HG03378 (cell line): ENCODE measurements at regions not wholly inside any gene's neighbourhood (a gene's known extent, or its start where the extent isn't known, plus 50 kb on each side); places are given as distances from the start of the nearest gene placed in this dataset.
"Not testable (repeated sequence)": the region's sequence is repeated elsewhere in the genome, so short reads cannot be mapped to it uniquely, and the experiment has no call there.

Experiments used
- ATAC-seq: cut with Tn5 transposase; IDR thresholded peaks from one replicate; pipeline ENCODE4 v1.9.1; 2021; ENCODE audit warnings: mild to moderate bottlenecking, moderate library complexity; ENCODE audit not compliant: unreplicated experiment

DNA sequence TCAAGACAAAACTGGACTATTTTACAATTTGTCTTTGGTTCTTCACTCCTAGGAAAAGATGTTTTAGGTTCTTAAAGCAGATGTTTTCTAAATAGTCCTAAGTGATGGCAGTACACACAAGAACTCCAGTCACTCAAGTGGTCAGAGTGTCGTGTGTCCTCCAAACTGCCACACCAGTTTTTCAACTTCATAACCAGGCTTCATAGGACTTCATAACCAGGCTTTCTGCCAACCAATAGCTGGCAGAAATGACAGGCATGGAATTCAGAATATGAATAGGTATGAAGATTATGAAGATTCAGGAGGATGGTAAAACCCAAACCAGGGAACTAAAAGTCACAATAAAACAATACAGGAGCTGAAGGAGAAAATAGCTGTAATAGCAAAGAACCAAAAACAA lies 721.2 kb upstream of the SEMA3D start:
- ATAC-seq, result no peak

DNA sequence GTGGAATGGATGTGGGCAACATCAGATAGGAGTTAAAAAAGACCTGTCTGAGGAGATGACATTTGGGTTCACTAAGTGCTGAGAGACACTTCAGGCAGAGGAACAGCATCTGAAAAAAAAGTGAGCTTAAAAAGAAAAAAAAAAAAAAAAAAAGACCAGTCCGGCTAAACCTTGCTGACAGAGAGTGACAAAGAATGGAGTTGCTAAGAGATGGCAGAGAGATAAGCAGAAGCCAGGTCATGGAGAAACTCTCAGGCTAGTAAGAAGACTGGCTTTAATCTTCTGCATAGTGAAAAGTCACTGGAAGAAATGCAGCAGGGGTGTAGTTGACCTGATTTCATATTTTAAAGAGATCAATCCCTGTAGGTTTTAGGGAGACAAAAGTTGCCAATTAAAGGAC lies 711.1 kb upstream of the SEMA3D start:
- ATAC-seq, result no peak

DNA sequence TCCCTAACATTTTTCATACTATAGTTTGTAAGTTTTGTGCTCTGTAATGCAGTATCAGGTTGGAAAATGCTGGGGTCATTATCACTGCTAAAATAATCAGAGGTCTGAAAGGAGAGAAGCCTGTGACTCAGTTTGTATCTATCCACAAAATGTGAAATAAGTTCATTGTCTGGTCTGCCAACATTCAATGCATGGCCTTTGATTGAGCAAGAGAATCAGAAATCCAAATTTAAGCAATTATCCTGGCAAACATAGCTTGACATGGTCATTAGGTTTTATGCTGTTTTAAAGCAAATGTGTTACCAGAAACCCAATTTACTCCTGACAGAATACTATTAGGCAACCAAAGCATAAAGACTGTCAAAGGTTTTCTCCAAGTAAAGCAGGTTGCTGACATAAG lies 709.7 kb upstream of the SEMA3D start:
- ATAC-seq, result no peak

DNA sequence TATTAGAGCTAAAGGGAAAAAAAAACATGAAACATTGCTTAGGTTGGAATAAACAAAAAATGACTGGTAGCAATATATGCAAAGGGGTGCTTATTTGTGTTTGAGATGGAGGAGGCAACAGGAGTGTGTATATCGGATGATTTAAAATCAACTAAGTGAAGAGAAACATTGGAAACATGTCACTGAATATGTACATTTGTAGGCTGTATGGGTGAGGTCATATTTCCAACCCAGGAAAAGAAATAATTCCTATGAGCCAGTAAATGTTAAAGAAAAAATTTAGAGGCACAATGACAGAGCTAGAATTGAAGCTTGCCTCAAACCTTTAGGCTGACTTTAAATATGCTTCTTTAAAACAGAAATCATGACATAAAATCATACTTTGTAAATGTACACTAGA lies 709.0 kb upstream of the SEMA3D start:
- ATAC-seq, result no peak

DNA sequence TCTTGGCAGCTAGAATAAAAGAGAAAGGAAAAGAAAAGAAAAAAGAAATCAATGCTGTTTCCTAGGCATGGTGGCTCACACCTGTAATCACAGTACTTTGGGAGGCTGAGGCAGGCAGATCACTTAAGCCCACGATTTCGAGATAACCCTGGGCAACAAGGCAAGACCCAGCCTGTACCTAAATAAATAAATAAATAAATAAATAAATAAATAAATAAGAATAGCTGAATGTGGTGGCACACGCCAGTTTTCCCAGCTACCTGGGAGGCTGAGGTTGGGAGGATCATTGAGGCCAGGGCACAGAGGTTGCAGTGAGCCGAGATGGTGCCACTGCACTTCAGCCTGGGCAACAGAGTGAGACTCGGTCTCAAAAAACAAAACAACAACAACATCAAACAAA lies 705.0 kb upstream of the SEMA3D start:
- not testable (repeated sequence) for ATAC-seq

DNA sequence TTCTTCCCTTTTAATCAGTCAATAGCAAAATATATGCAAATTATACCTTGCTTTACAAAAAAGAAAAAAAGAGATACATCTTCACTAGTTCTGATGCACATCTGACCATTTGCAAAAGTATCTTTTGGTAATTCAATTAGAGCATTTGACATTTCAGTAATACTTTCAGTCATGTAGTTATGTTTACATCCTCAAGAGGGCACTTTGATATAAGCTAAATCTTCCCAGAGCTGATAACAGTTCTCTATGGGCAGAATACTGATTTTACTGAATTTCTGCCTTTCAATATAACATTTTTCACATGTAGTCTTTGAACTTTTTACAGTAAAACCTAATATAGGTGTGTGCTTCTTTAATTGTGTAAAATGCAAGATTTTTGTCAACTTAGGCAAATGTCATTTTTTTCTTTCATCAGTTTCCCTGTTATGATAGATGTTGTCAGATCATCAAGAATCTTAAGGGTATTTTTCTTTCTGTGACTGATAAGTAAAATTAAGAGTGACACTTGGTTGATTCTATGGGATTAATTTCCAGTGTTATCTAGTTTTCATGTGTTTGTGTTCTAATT lies 703.5 kb upstream of the SEMA3D start:
- ATAC-seq, result peak; percentile 89

DNA sequence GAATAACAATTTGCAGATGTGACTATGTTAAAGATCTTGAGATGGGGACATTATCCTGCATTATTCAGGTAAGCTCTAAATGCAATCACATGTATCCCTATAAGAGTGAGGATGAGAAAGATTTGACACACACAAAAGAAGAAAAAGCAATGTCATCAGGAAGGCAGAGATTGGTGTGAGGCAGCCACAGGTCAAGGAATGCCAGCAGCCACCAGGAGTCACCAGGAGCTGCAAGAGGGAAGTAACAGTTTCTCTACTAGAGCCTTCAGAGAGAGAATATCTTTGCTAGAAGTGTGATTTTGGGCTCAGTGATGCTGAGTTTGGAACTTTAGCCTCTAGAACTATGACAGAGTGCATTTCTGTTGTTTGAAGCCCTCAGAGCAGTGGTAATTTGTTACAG lies 700.3 kb upstream of the SEMA3D start:
- no peak for ATAC-seq

DNA sequence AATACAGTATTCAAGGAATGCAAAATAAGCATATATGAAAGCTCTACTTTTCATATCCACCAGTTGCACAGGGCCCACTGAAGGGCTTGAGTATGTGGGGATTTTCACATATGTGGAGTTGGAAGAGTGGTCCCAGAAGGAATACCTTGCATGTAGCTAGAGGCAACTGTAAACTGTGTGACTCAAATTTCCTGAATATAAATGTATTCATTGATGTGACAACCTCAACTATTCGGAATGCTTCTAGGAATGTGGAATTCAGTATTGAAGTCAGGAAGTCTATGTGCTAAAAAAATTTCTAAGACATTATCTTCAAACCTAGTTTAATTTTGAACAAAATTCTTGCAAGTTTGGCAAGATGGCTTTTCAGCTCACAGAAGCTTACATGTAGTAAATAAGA lies 695.5 kb upstream of the SEMA3D start:
- ATAC-seq, result no peak

DNA sequence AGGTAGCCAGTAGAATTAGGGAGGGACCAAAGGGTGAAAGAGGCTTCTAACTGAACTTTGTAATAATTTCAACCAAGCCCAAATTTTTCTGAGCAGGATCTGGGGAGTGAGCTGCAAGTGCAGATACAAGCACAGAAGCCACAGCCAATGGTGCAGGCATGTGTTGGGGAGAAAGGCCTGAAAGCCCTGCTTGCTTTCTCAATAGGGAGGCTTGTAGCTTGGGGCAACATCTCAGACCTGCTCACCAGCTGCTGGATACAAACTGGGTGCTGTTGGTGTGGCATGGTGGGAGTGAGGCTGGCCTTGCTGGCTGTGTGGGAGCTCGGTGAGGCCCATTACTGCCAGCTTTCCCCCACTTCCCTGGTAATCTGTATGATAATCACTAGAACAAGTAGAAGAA lies 688.5 kb upstream of the SEMA3D start:
- ATAC-seq, result no peak

DNA sequence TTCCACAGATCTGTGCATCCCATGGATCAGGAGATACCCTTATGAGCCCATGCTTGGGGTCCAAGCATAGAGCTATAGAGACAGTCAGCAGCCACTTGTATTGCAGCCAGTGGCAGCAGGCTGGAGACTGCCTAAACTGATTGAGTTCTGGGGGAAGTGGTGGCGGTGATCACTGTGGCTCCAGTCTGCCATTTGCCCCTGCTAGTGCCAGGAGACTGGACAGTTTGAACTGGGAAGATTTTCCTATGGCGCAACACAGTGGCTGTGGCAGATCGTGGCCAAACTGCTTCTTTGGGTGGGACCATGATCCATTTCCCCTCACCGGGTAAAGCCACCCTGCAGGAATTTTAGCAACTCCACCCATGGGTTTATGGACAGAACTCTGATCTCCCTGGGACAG lies 679.7 kb upstream of the SEMA3D start:
- ATAC-seq, result no peak

DNA sequence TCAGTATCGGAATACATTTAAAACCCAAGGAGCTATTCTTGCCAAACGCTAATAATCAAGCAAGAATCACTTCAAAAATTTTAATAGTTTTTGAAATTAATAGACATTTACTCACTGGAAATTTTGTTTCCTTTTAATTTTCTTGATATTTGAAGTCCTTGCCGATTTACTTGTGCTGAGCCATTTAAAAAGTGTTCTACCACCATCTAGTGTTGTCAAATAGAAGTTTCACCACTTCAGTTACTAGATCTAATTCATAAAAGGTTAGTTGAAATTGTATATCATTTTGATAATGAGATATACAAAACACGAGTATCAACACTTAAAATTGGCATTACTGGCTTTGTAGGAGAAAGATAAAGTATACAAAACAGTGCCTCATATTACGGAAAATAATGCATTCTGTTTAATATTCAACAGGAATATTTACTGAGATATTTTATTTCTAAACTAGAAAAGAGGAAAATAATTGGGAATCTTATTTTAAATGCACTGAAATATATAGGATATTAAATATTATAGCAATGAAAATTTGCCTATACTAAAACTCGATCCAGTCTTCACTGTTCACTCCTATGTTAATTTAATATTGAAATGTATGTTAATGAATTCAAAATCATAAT lies 664.8 kb upstream of the SEMA3D start:
- ATAC-seq, result no peak

DNA sequence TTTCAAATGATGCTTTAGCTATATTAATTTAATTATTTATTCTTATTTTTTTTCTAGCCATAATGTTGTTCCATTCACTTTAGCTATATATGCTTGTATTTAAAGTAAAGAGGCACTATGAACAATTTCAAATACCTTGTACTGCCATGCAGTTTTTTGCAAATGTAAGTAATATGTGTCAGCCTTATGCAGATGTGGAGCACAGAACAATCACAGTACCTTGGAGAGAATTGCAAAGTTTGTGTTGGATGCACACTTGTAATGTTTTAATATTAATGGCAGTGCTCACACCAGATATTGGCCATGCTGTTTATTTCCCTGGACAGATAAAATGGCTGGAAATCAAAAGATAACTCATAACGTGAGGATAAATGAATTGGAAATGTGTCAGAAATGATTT lies 663.5 kb upstream of the SEMA3D start:
- no peak for ATAC-seq

DNA sequence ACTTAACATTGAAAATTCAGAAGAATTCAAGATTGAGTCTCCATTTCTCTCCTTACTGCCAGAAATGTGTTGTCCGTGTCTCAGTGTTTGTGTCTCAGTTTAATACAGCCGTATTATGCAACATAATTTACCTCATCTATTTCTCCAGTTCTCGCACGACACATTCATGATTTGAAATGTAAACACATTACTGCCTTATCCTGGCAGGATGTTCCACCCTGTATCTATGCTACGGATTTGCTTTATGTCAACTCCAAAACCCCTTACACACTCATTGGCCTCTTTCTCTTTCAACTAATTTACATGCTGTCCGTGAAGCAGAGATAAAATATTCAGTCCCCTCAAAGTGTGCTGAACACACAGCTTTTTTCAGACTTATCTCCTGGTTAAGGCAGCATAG lies 653.7 kb upstream of the SEMA3D start:
- ATAC-seq, result no peak

DNA sequence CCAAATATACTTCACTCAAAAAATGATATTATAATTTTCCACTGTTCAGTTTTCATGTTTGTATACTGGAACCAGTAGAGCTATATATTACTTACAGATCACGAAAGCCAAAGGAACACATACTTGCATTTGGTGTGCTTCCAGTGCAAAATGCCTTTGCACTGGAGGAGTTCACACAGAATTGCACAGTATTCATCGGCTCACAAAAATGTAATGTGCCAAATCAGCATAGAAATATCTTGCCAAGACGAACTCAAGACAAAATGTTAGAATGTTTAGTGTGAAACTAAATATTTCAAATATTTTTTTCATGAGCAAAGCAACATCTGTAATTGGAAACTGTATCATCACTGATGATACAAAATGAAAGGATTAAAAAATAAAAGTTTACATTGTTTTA lies 646.2 kb upstream of the SEMA3D start:
- ATAC-seq, result no peak

DNA sequence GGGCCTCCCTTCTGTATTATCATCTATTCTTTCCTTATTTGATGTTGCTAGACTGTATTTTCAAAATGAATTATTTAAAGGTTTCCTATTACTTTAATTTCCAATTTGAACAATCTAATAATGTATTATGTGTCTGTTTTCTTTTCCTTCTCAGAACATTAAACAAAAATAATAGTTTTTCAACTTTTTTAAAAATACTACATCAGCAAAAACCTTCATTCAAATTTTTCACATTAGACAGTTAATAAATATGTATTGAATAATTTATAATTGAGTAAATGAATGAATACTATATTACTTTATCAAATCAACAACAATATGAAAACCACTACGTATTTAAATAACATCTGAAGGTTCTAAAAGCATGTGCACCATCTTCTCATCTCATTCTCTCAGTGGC lies 644.1 kb upstream of the SEMA3D start:
- no peak for ATAC-seq

DNA sequence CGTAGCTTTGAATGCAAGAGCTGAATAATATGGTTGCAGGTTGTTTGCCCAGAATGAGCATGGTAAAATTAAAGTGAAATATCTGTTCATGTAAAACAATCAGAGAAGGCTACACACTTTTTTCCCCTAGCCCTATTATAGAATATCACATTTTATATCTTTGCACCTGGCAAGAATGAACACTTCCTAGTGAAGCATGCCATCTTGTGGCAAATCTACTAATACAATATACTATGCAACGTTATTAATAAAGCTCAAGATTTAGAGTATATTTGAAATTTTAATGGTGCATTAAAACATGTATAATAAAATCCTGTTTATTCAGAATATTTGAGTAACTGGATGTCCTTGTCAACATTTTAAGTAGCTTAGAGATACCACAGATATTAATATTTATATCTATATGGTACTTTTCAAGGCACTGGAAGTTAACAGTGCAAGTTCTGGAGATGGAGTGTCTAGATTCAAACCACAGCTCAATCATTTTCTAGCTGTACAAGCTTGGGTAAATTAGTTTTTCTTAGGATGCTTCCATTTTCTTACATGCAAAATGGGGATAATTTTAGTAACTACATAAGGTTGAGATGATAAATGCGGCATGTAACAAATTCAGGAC lies 643.1 kb upstream of the SEMA3D start:
- ATAC-seq, result no peak

DNA sequence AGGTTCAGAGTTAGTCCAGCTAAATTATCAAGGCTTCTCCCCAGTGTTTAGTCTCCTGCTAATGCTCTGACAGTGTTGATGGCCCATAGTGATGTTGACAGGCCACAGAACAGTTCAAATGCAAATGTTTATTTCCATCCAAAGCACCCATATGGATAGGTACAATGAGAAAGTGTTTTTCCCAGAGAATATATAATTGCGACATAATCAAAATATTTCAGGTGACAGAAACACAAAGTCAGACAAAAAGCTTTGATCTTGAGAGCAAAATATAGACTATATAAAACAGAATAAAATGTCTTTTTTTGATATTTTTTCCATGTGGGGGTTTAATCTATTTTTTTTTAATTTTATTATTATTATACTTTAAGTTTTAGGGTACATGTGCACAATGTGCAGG lies 642.3 kb upstream of the SEMA3D start:
- ATAC-seq, result no peak

DNA sequence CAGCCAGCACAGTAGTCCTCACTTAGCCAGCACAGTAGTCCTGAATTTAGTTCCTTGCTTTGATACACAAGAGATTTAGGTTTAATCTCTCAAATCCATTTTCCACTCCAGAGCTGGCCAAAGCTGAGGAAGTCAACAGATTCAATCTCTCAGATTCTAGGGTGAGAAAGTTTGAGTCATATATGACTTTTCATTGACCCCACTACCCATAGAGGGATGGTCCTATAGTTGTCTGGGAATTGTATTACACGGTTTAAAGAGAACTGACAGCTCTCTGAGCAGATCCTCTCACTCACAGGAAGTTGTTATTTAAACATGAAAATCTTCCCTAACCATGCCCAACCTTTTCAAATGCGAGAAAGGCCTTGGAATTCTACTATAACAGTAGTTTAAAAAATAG lies 641.8 kb upstream of the SEMA3D start:
- ATAC-seq, result no peak

DNA sequence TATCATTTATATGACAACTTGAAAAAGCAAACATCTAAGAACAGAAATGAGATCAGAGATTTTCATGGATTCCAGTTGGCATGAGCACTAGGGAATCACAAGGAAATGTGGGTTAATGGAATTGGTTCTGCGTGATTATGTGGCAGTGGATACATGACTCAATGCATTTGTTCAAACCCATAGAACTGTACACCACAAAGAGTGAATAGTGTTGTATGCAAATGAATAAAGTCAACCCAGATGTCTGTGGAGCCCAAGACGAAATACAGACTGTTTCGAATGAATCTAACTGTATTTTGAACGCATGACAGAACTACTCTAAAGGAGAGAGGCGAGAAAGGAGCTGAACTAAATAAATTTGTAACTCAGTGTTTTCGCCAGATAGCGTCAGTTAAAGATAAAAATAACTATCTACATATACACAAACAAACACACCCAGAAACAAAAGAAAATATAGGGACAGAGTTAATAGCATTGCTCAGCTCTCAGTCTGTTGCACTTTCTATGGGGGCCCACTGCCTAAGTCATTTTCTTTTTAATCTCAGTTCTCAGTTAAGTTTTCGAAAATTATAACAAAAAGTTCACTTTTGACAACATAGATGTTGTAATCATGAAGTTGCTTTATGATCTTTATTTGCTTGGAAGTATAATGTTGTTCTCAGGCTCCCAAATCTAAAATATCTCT lies 636.7 kb upstream of the SEMA3D start:
- no peak for ATAC-seq

DNA sequence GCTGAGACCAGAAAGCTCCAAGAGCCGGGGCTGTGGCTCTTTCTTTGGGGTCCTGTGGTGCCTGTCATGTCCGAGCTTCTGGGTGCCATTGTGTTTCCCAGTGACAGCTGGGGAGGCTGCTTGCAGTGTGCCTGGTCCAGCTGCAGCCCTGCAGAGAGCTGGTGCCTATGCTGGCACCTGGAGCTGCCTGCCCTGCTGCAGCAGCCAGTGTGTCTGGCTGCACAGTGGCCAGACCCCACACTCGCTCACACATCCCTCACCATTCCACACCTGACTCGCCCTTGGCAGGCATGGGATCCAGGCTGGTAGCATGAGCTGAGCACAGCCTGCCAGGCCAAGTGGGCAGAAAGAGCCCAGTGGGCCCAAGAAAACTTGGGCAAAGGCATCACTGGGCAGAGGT lies 635.1 kb upstream of the SEMA3D start:
- no peak for ATAC-seq

DNA sequence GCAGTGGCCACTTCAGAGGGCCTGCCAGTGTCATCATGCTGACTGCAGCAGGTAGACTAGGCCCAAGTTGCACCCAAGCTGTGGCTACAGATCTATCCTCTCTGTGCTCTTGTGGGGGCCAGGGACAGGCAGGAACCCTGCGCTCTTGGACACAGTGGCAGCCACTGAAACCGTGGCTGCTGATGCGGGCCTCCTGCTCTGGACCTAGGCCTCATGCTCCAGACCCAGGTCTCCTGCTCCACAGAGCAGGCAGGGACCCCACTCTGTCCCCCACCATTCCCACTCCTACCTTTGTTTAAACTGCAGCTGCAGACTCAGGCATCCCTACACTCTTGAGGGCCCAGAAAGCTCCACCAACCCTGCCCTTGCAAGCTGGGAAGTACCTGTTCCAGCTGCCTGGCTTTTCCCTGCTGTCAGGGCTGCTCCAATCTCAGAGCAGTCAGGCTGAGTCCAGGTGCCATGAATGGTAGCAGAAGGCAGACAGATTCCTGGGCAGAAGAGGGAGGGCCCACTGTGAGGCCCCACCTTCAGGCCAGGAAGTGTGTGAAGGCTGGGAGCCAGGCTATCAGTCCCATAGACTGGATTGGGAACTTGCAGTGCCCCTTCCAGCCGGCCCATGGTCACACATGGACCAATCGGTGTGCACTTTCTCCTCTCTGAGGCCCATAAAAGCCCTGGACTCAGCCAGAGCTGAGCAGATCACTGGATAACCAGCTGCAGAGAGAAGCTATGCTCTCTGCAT lies 634.0 kb upstream of the SEMA3D start:
- no peak for ATAC-seq

DNA sequence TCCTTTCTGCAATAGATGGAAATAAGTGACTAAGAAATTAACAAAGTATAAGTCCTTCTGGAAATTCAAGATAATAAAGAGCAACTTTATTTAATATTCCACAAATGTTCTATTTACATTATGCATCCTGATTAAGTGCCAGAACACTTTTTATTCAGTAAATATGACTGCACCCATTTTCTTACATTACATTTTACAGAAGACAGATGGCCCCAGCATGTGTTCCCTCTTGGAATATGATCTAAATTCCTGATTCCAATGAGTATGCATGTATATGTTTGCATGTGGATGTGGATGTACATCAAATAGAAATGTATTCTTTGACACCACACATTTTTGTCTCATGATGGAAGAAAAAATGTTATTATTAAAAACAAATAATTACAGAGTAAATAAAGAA lies 628.7 kb upstream of the SEMA3D start:
- no peak for ATAC-seq
